CD14-positive monocyte (primary cell): ENCODE measurements at regions not wholly inside any gene's neighbourhood (a gene's known extent, or its start where the extent isn't known, plus 50 kb on each side); places are given as distances from the start of the nearest gene placed in this dataset.

Source experiments
- DNase-seq, 3 donors: peaks; one replicate each; pipeline ENCODE4 v3.0.0-alpha.2; 2011 to 2022
- H2AFZ ChIP-seq: 2 replicates; pipeline ENCODE4 v1.6.0; 2012; ENCODE audit warnings: mild to moderate bottlenecking, low read depth, low read length, inconsistent platforms; ENCODE audit not compliant: insufficient read depth, poor library complexity, severe bottlenecking
- H3K27ac ChIP-seq, 2 donors: 1 replicate in 1 of 2; 2 replicates in 1 of 2; pipeline ENCODE4 v1.5.1; 2012 to 2013; ENCODE audit warnings: low read length in 2 of 2, control low read depth in 1 of 2, inconsistent platforms in 1 of 2, low read depth in 1 of 2, mild to moderate bottlenecking in 1 of 2
- H3K27me3 ChIP-seq, 2 donors: one replicate each; pipeline versions ENCODE4 v1.6.0 to v1.6.1; 2011 to 2013; ENCODE audit warnings: low read length in 2 of 2; ENCODE audit not compliant: control insufficient read depth in 2 of 2, insufficient read depth in 2 of 2
- H3K36me3 ChIP-seq, 2 donors: replicated peaks in 1 of 2; 1 replicate in 1 of 2; 2 replicates in 1 of 2; pipeline versions ENCODE4 v1.5.1 to v1.6.1; 2012 to 2013; ENCODE audit warnings: low read length in 2 of 2, control low read depth in 1 of 2, inconsistent platforms in 1 of 2, mild to moderate bottlenecking in 1 of 2; ENCODE audit not compliant: insufficient read depth in 2 of 2, control insufficient read depth in 1 of 2
- H3K4me1 ChIP-seq, 2 donors: 1 replicate in 1 of 2; 2 replicates in 1 of 2; pipeline versions ENCODE4 v1.5.1 to v1.6.1; 2012 to 2013; ENCODE audit warnings: low read length in 2 of 2, control low read depth in 1 of 2, inconsistent platforms in 1 of 2, mild to moderate bottlenecking in 1 of 2, moderate library complexity in 1 of 2; ENCODE audit not compliant: insufficient read depth in 2 of 2, control insufficient read depth in 1 of 2
- H3K4me2 ChIP-seq: replicated peaks from 2 replicates; pipeline ENCODE3; 2012; ENCODE audit warnings: low read length, moderate library complexity, mild to moderate bottlenecking; ENCODE audit not compliant: poor library complexity, severe bottlenecking; ENCODE audit errors: extremely low read depth
- H3K4me3 ChIP-seq, 3 experiments: fragments of 200-600 bp in 1 of 3; sonication (generic) in 1 of 3; replicated peaks in 1 of 3; 1 replicate in 2 of 3; 2 replicates in 1 of 3; pipeline ENCODE4 v1.5.1; 2011 to 2013; ENCODE audit warnings: low read length in 3 of 3, mild to moderate bottlenecking in 3 of 3, control low read depth in 2 of 3, low read depth in 2 of 3, inconsistent platforms in 1 of 3, moderate library complexity in 1 of 3
- H3K79me2 ChIP-seq: 2 replicates; pipeline ENCODE4 v1.6.0; 2012; ENCODE audit warnings: mild to moderate bottlenecking, control low read depth, inconsistent platforms, low read length, moderate library complexity; ENCODE audit not compliant: insufficient read depth
- H3K9ac ChIP-seq: 2 replicates; pipeline ENCODE4 v1.6.0; 2017; ENCODE audit warnings: low read length, mild to moderate bottlenecking; ENCODE audit not compliant: insufficient read depth, poor library complexity, severe bottlenecking
- H3K9me3 ChIP-seq, 2 donors: replicated peaks in 1 of 2; 1 replicate in 1 of 2; 2 replicates in 1 of 2; pipeline versions ENCODE4 v1.5.1 to v1.6.1; 2012 to 2013; ENCODE audit warnings: low read length in 2 of 2, control low read depth in 1 of 2; ENCODE audit not compliant: control insufficient read depth in 1 of 2, insufficient read depth in 1 of 2
- H4K20me1 ChIP-seq: 2 replicates; pipeline ENCODE4 v1.6.0; 2012; ENCODE audit warnings: mild to moderate bottlenecking, low read length, control low read depth, moderate library complexity; ENCODE audit not compliant: insufficient read depth
- H3K27ac Mint-ChIP-seq, 7 donors: one replicate each; pipeline ENCODE4 v1.8.0; 2020; ENCODE audit warnings: mild to moderate bottlenecking in 7 of 7, mixed read lengths in 7 of 7, moderate library complexity in 6 of 7, inconsistent platforms in 2 of 7
- H3K27me3 Mint-ChIP-seq, 3 donors: one replicate each; pipeline ENCODE4 v1.8.0; 2021 to 2022; ENCODE audit warnings: low read depth in 3 of 3, mild to moderate bottlenecking in 3 of 3, mixed read lengths in 3 of 3, moderate library complexity in 3 of 3, inconsistent platforms in 1 of 3
- H3K36me3 Mint-ChIP-seq, 2 donors: one replicate each; pipeline ENCODE4 v1.8.0; 2020; ENCODE audit warnings: mixed read lengths in 2 of 2, inconsistent platforms in 1 of 2, mild to moderate bottlenecking in 1 of 2
- H3K4me1 Mint-ChIP-seq: one replicate; pipeline ENCODE4 v1.8.0; 2020; ENCODE audit warnings: mild to moderate bottlenecking, mixed read lengths
- H3K4me3 Mint-ChIP-seq, 2 donors: one replicate each; pipeline ENCODE4 v1.8.0; 2020; ENCODE audit warnings: mild to moderate bottlenecking in 2 of 2, mixed read lengths in 2 of 2, moderate library complexity in 1 of 2
- H3K9me3 Mint-ChIP-seq, 7 donors: one replicate each; pipeline ENCODE4 v1.8.0; 2020 to 2022; ENCODE audit warnings: mixed read lengths in 7 of 7, mild to moderate bottlenecking in 6 of 7, moderate library complexity in 6 of 7, inconsistent platforms in 2 of 7
- WGBS: methylation state at CpG from one replicate; pipeline ENCODE4 v1.1.5; 2013; ENCODE audit warnings: missing lambda C conversion rate; ENCODE audit not compliant: insufficient coverage; 5-methylcytosine and 5-hydroxymethylcytosine counted together
- intact Hi-C, 2 donors: fragments of 100-400 bp; cut with micrococcal nuclease; formaldehyde crosslinking; loops; one replicate each; pipeline versions ENCODE4 v1.15.0 to v1.15.1; 2023
- TF ChIP-seq, protein P1 (sequence below): fragments of 200-600 bp; IDR thresholded peaks from one replicate; pipeline ENCODE4 v1.8.0; 2022; ENCODE audit warnings: antibody characterized with exemption, mild to moderate bottlenecking

DNA sequence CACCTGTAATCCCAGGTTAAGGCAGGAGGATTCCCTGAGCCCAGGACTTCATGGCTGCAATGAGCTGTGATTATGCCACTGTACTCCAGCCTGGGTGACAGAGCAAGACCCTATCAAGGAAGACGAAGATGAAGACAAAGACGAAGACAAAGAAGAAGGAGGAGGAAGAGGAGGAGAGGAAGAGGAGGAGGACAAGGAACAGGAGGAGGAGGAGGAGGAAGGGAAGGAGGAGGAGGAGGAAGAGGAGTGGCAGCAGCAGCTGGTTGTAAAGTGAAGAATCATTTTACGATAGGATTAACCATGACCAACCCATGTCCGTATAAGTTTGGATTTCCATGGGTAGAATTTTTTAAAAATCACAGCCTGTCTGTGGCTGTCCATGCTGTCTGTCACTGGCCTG lies 316.8 kb upstream of the TNRC6C start:
- Histone ChIP-seq H3K9ac (no peak overlapping the region), H3K4me2 (no peak overlapping the region), H3K79me2 (no peaks in the 10 kb centered on the region), H3K9me3 (no peaks in the 10 kb centered on the region), H3K27me3 (no peaks in the 10 kb centered on the region), H3K4me3 (no peak overlapping the region), H3K36me3 (no peaks in the 10 kb centered on the region), H3K4me1 (no peaks in the 10 kb centered on the region), H2AFZ (no peak overlapping the region), H3K27ac (no peak overlapping the region), H4K20me1 (no peaks in the 10 kb centered on the region)
- DNase-seq = no peak
- intact Hi-C loops = no loop called here
- Mint-ChIP-seq H3K36me3 (no peaks in the 10 kb centered on the region), H3K27ac (no peak overlapping the region), H3K4me3 (no peak overlapping the region), H3K27me3 (peaks cover 6 to 11% (median 10%) of the 10 kb centered on the region in 3 donors), H3K9me3 (no peaks in the 10 kb centered on the region), H3K4me1 (peaks cover 3% of the 10 kb centered on the region)
- WGBS = 94% methylated on average over 4 of the region's 4 CpGs
- TF ChIP-seq, protein P1, sequence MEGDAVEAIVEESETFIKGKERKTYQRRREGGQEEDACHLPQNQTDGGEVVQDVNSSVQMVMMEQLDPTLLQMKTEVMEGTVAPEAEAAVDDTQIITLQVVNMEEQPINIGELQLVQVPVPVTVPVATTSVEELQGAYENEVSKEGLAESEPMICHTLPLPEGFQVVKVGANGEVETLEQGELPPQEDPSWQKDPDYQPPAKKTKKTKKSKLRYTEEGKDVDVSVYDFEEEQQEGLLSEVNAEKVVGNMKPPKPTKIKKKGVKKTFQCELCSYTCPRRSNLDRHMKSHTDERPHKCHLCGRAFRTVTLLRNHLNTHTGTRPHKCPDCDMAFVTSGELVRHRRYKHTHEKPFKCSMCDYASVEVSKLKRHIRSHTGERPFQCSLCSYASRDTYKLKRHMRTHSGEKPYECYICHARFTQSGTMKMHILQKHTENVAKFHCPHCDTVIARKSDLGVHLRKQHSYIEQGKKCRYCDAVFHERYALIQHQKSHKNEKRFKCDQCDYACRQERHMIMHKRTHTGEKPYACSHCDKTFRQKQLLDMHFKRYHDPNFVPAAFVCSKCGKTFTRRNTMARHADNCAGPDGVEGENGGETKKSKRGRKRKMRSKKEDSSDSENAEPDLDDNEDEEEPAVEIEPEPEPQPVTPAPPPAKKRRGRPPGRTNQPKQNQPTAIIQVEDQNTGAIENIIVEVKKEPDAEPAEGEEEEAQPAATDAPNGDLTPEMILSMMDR = no peak

DNA sequence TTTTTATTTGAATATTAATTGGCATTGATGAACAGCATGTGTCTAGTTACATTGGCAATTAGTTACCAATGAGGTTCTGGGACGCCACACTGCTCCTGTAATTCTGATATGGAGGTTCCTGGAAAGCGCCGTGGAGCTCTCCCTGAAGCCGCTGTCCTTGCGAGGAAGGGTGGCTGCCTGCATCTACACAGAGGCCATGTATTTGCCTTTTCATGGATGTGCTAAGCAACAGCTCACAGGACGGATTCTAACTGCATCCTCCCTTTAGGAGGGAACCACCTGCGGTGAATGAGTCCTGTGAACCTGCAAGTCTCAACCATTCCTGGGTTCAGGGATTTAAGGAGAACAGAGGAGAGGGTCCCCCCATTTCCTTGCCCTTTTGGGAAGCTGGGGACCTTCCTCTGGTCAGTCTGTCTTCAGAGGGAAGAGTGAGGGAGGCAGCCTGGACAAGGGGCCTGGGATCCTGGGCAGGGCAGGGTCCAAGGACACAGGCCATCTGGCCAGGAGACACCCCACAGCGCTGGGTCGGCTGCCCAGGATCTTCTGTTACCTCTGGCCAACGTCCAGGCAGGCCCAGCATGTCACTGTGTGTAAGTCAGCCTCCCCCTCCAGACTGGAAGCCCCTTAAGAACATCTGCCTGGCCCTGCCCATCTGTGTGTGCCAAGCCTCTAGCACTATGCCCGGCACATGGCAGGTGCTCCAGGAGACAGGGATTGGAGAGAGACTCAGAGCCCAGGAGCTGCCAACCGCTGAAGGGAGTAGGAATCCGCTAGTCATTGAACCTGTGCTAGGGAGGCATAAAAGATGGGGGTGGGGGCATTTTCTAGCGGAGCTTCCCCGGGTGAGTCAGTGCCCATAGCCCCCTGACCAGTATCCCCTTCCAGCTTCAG lies 314.1 kb upstream of the TNRC6C start:
- Histone ChIP-seq H3K9ac (no peak overlapping the region), H3K36me3 (no peaks in the 10 kb centered on the region), H3K9me3 (peaks cover 0 to 11% of the 10 kb centered on the region in 2 donors), H3K27me3 (no peaks in the 10 kb centered on the region), H4K20me1 (no peaks in the 10 kb centered on the region), H3K4me1 (no peaks in the 10 kb centered on the region), H3K79me2 (no peaks in the 10 kb centered on the region), H2AFZ (no peak overlapping the region), H3K4me3 (no peak overlapping the region), H3K4me2 (no peak overlapping the region), H3K27ac (no peak overlapping the region)
- Mint-ChIP-seq H3K36me3 (no peaks in the 10 kb centered on the region), H3K27ac (no peak overlapping the region), H3K27me3 (peaks cover 4 to 10% (median 10%) of the 10 kb centered on the region in 3 donors), H3K4me3 (no peak overlapping the region), H3K9me3 (peaks cover 0 to 2% (median 0%) of the 10 kb centered on the region in 7 donors), H3K4me1 (peaks cover 3% of the 10 kb centered on the region)
- intact Hi-C loops = no loop called here
- TF ChIP-seq, protein P1 = no peak
- WGBS = 96% methylated on average over 8 of the region's 15 CpGs
- no peak for DNase-seq
